CD4-positive, alpha-beta T cell treated with Interleukin-4 for 4 hours (primary cell): ENCODE measurements at regions not wholly inside any gene's neighbourhood (a gene's known extent, or its start where the extent isn't known, plus 50 kb on each side); places are given as distances from the start of the nearest gene placed in this dataset.
"Not testable (repeated sequence)": the region's sequence is repeated elsewhere in the genome, so short reads cannot be mapped to it uniquely, and the experiment has no call there.

Experiments
- DNase-seq: peaks from one replicate; pipeline ENCODE4 v3.0.0-alpha.2; 2020

- no peak for DNase-seq
These were observed 106.5 kb downstream of the KLF13 start for GRCh38 chr15:31433091-31433490.

DNA sequence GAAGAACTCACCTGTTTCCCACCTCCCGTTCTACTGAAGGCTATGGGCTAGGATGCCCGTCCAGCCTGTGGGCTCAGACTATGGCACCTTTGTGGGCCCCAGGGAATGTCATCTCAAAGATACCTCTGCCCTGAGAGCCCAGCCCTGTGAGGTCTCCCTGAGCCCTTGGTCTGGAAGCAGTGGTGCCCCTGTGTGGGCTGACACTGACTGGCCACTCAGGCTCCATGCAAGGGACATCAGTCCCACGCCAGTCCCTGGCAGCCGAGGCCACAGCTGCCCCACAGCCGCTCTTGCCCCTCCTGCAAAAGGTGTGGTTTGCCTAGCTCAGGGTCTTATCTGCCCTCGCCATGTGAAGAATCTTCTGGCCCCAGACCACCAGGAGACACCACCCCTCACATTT, 106.9 kb downstream of the KLF13 start:
- DNase-seq, result no peak

- no peak for DNase-seq
These were observed 107.6 kb downstream of the KLF13 start for GRCh38 chr15:31434275-31434587.

DNA sequence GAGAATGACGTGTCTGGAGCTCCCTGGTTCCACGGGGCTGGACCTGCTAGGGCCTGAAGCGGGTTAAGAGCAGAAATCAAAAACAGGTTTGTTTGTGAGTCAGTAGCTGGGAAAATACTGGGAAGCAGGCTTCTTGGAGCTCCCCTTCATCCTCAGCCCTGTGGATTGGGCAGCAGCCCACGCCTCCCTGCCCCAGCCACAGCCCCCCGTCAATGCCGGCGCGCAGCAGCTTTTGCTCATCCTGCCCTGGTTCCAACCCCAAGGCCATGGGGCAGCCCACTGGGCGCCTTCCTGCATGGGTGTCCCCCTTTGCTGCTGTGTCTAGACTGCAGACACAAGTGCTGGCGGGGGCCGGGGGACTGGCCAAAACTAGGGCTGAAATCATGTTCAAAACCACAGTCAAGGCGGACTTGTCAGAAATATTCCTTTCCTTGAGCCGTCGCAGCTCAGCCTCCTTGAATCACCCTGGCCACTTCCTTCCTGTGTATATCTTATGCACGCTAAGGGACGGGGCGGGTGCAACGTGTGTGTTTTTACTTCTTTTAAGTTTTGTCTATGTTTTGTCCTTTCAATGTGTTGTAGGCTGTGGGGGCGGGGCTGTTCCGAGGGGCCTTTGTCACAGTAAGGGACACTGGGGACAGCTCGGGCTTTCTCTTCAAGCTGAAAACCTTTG, 108.1 kb downstream of the KLF13 start:
- DNase-seq, result peak; percentile 95

GRCh38 chr15:31435261-31435911, 108.8 kb downstream of the KLF13 start:
- DNase-seq, result peak; percentile 98

GRCh38 chr15:31435912-31436628, 109.4 kb downstream of the KLF13 start:
- no peak for DNase-seq

- DNase-seq, result peak; percentile 49
These were observed 111.1 kb downstream of the KLF13 start for GRCh38 chr15:31437686-31438085.

- DNase-seq, result no peak
These were observed 112.1 kb downstream of the KLF13 start for GRCh38 chr15:31438601-31439265.

DNA sequence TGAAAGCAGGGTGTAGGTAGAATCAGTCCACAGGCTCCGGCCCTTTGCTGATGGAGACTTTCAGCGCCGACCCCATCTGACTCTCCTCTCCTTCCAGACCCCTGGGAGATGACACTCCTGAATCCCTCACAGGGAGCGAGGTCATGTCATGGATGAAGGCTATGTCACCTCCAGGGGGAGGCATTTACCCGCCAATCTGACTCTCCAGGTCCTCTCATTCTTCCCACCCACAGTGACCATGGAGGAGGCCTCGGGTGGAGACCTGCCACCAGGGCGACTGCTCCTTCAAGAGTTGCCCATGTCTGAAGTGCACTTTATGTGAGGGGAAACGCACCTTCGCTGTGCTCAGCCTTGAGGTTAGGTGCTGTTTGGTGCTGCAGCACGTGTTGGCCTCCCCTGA, 112.7 kb downstream of the KLF13 start:
- DNase-seq, result no peak

GRCh38 chr15:31440216-31440615, 113.6 kb downstream of the KLF13 start:
- DNase-seq, result not testable (repeated sequence)

DNA sequence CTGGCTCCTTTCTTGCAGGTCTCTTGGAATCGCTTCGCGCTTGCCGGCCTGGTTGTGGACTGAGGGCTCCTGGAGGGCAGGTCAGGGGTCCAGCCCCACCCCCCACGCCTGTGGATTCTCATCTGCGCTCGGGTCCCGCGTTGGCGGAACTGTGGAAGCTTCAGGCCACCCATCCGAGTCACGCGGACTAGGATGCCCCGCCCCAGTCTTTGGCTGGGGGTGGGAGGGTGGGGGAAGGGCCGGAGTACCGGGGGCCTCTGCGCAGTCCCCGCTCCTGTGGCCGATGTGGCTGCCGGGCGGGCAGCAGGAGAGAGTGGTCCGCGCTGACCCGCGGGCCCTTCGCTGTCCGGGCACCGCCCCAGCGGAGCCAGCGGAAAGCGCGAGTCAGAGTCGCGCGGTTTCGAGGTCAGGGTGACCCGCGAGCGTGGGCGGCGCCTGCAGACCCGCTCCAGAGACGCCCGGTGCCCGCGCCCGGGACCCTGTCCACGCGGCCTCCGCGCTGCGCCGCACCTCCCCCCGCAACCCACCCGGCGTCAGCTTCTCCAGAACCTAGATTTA, 114.2 kb downstream of the KLF13 start:
- peak; percentile 26 for DNase-seq

DNA sequence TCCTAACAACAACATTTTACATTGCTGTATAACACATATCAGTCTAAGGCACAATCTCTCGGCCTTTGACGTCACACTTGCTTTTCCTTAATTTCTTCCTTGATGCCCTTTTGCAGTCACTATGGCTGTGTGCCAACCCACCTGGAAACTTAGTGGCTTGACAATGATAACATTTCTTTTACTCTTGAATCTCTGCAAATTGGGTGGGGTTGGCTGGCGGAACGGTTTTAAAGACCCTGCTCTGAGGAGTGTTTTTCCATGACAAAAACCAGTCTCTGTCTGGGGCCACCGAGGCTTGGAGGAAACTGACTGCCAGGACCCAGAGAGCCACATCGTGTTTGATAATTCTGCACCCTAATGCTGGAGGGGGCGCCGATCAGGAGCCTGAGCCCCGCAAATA, 115.6 kb downstream of the KLF13 start:
- DNase-seq, result no peak

DNA sequence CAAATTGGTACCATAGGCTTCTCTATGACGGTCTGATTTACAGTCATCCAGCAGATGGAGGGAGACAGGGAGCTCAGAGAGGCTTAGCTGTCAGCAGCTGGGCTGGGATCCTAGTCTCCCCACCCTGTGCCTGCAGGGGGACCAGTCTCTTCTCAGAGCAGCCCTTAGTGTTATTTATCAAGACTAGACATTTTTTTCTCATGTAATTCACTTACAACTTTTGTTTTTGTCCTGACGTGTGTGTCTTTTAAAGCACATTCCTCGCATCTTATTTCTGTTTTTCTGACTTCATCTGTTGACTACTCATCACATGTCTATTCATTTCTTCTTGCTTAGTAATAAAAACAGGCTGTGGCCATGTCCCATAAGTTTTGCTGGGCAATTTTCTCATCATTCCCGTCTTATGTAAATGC, 116.1 kb downstream of the KLF13 start:
- no peak for DNase-seq

DNA sequence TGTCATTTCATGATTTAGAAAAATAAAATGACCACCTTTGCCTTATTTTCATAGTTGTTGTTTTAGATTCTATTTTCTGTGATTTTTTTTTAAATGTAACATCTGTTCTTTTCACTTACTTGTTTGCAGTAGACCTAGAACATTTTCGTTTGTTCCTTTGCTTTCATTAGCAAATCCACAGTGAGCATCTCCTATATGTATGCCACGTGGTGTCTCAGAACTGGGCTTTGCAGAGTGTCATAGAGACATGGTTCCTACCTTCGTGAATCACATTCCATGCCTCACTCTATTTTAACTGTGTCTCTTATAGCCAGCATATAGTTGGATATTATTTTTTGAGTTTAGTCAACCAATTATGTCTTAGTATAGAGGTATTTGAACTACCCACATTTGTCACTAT, 118.2 kb downstream of the KLF13 start:
- DNase-seq, result no peak

- no peak for DNase-seq
These were observed 119.9 kb downstream of the KLF13 start for GRCh38 chr15:31446546-31446945.

- DNase-seq, result no peak
These were observed 121.4 kb downstream of the KLF13 start for GRCh38 chr15:31447931-31448634.

DNA sequence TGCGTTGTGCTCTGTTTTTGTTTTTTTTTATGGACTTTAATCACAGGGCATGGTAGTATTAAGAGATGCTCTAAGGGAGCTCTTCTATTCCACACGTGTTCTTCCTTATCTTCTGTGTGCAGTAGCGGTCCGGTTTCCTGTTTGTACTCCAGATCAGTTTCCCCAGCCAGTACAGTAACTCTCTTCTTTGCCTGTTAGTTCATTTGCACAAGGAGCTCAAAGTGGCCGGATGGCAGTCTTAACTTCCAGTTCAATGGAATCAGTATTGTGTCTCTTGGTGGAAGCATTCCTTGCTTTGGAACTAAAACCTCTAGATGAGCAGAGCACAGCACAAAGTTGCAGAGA, 122.0 kb downstream of the KLF13 start:
- no peak for DNase-seq

GRCh38 chr15:31452595-31453557, 126.2 kb downstream of the KLF13 start:
- DNase-seq, result no peak

GRCh38 chr15:31453558-31454318, 127.1 kb downstream of the KLF13 start:
- DNase-seq, result no peak

- DNase-seq, result no peak
These were observed 128.9 kb downstream of the KLF13 start for GRCh38 chr15:31455499-31455898.
